CMK (cell line): ENCODE measurements at regions not wholly inside any gene's neighbourhood (a gene's known extent, or its start where the extent isn't known, plus 50 kb on each side); places are given as distances from the start of the nearest gene placed in this dataset.
"Not testable (repeated sequence)": the region's sequence is repeated elsewhere in the genome, so short reads cannot be mapped to it uniquely, and the experiment has no call there.

Experiments
- DNase-seq: peaks from one replicate; pipeline ENCODE4 v3.0.0-alpha.2; 2010; ENCODE audit warnings: low read depth

DNA sequence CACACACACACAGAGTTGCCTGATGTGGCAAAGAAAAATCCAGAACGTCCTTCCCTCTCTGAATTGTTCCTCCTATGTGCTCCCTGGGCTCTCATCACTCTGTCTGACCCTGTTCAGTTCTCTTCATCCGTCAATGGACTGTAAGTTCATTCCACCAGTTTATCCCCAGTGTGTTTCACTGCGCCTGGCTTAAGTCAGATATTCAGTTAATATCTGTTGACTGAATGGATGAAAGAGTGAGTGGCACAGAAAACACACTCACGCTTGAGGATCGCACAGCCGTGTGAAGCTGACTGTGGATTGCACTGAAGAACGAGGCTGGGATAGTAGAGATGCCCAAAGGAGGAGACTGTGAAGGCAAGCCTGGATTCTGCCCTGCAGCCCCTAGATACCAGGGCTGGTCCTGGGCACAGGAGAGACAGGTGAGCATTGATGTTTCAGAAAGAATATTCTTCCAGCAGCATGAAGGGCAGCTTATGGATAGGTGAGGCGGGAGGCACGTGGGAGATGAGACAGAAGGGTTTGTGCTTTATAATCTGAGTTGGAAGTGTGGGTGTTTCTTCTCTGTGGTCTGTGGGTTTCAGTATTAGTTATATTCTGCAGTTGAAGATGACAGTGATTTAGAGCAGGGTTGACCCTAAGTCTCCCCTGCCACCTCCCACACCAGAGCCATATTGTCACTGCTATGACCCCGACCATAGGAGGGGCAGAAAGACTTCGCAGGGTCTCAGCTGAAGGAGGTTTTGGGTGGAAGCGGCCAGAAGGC lies 129.9 kb downstream of the SOCS6 start:
- DNase-seq = no peak

DNA sequence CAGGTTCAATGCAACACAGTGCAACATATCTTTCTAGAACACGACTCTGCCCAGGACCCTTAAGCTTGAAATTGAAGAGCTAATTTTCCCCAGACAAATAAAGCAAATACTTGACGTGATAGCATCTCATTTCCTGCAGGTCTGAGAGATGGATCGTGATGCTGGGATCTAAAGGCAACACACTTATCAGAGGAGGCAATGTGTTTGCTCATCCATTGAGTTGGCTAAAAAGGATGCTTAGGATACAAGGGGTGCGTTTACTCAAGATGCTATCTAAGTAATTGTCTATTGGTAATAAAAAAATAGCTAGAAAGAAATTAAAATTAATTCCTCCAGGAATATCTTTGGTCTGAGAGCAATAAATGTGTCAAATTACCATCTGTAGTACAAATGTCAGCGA lies 129.0 kb downstream of the SOCS6 start:
- no peak for DNase-seq

GRCh38 chr18:70416496-70416895 lies 127.7 kb downstream of the SOCS6 start:
- no peak for DNase-seq

DNA sequence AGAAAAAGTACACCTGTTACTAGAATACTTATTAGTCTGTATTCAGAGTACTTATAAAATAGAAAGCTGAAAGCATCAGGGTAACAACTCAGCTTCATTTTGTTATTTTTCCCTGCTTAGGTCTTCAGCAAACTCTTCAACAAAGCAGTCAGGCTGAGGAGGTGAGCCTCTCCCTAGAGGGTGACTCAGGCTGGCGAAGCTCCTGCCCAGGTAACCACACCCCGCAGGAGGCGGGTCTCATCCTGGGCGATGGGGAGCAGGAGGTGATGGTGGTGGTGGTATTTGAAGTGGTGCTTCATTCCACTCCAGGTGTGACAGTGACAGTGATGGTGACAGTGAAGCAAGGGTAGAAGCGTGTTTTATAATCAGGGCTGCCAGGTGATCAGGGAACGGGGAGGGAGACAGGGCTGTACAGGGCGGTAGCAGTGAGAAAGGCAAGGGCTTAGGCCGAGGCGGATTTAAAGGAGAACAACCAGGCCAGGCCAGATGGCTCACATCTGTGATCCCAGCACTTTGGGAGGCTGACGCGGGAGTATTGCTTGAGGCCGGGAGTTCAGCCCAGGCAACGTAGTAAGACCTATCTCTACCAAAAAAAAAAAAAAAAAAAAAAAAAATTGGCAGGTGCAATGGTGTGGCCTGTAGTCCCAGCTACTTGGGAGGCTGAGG lies 127.1 kb downstream of the SOCS6 start:
- no peak for DNase-seq

DNA sequence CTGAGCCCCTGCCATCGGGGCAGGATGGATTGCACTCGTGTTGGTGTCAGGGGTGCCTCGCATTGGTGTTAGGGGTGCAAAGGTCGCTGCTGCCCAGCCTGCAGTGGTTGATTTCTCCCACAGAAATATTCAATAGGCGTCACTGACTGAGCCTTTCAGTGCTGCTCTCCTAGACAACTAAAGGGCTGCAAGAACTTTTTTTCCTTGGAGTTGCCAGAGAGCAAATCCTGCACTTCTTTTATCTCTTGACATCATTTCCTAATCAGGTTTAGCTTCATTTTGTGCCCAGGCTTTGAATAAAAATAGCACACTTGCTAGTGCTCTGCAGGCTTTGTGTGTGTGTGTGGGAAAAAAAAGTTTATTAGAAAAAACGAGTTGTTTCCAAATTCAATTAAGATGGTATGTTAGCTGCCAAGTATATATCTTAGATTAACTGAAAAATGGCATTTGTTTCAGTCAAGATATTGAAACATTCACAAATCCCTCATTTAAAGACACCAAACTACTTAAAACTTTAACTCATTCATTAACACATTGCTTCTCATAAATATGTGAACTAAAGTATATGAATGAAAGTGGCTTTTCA lies 125.6 kb downstream of the SOCS6 start:
- no peak for DNase-seq

GRCh38 chr18:70413455-70413854 lies 124.6 kb downstream of the SOCS6 start:
- DNase-seq = no peak

DNA sequence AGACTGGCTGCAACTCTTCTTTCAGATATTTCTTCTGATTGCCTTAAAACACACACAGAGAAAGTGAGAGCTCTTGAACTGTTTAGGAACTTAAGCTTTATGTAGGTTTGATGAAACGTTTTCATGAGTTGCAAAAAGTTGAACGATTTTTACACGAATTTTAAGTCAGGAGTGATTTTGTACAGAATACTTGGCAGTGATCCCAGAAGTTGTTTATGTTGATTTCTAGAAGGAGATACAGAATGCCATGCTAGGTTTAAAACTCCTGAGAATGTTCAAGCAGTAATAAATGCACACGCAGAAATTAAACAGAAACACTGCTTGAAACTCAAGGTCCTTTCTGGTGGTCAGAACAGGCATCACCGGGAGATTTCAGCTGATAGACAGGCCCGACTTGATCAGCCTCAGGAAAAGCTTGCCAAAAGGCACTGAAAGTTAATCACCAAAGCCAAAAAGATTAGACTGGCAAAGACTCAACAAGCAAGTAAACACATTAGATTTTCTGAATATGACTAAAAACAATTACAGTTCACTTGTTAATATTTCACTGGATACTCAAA lies 123.1 kb downstream of the SOCS6 start:
- DNase-seq = no peak

DNA sequence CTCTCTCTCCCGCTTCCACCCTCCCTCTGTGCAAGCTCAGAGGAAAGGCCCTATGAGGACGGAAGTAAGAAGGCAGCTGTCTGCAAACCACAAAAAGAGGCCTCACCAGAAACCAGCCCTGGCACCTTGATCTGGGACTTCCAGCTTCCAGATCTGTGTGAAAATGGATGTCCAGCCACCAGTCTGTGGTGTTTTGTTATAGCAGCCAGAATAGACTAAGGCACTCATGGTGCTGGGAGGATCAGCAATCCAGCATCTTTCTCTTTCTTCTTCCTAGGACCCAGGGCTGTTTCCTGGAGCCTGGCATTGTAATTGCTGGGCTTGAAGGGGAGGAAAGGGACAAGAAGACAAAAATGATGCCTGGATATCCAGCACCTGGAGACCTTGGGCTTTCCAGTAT lies 122.5 kb downstream of the SOCS6 start:
- DNase-seq = no peak

GRCh38 chr18:70405052-70405451 lies 116.2 kb downstream of the SOCS6 start:
- DNase-seq = no peak

GRCh38 chr18:70400476-70400875 lies 111.6 kb downstream of the SOCS6 start:
- no peak for DNase-seq

DNA sequence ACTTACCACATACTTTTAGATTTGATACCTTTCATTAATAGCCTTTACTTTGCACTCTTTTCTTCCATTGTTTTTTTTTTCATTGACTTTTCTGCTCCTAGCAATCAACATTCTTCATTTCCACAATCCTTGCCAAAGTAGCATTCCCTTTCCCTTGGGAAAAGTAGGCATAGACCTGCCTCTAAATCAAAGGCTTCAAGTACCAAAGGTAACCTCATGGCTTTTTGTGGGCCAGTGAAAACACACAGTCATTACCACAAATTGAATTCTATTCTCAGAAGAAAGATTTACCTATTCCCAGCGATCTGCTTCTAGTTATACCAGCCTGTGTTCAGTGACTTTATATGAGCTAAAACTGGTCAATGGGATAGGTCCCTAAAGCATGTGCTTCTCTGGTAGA lies 109.2 kb downstream of the SOCS6 start:
- no peak for DNase-seq

GRCh38 chr18:70397259-70397925 lies 108.5 kb downstream of the SOCS6 start:
- DNase-seq = no peak

DNA sequence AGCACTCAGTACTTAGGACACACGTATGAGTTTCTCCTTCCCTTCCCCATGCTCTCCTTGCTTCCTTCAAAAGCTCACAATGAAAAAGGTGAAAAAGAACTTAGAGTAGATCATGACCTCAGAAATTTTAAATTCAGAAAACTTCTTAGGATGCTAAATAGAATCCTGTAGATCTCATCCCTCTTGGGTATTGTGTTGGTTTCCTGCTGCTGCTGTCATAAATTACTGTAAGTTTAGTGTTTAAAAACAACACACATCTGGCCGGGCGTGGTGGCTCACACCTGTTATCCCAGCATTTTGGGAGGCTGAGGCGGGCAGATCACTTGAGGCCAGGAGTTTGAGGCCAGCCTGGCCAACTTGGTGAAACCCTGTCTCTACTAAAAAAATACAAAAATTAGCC lies 106.9 kb downstream of the SOCS6 start:
- DNase-seq = not testable (repeated sequence)

DNA sequence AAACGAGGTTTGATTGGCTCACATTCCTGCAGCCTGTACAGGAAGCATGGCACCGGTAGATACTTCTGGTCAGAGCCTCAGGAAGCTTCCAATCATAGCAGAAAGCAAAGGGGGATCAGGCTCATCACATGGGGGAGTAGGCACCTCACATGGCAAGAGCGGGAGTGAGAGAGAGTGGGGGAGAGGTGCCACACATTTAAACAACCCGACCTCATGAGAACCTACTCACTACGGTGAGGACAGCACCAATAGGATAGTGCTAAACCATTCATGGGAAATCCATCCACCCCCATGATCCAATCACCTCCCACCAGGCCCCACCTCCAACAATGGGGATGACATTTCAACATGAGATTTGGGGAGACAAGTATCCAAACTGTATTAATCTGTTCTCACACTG lies 105.8 kb downstream of the SOCS6 start:
- DNase-seq = no peak

GRCh38 chr18:70390371-70391090 lies 101.7 kb downstream of the SOCS6 start:
- DNase-seq = no peak

DNA sequence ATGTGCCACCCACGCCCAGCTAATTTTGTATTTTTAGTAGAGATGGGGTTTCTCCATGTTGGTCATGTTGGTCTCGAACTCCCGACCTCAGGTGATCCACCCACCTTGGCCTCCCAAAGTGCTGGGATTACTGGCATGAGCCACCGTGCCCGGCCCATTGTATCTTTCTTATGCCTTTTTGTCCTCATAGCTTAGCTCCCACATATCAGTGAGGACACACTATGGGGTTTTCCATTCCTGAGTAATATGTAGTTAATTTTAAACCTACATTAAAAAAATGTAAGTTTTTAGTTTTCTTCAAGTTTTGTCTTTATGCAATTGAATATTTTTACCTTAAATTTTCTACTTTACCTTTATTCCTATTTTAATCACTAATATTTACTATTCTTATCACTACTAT lies 100.2 kb downstream of the SOCS6 start:
- DNase-seq = not testable (repeated sequence)

GRCh38 chr18:70387027-70387426 lies 98.2 kb downstream of the SOCS6 start:
- no peak for DNase-seq

GRCh38 chr18:70386582-70386981 lies 97.7 kb downstream of the SOCS6 start:
- DNase-seq = no peak

DNA sequence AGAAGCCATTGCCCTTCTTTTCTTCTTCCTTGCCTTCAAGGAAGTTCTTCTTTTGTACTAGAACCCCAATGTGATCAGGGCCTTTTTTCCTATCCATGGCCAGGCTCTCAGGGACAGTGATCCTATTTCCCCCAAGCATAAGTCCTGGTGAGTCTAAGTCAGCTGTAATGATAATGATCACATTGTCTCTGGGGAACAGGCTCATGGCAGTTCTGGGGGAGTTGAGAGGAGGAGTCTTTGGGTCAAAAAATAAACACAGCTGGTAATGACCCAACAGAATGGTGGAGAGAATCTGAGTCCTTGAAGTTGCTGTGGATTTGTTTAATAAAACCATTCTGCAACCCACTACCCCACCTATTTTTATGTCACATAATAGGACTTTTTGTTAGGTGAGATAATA lies 96.6 kb downstream of the SOCS6 start:
- no peak for DNase-seq

GRCh38 chr18:70384181-70384790 lies 95.4 kb downstream of the SOCS6 start:
- DNase-seq = no peak

- DNase-seq = no peak
Observed at GRCh38 chr18:70382992-70383717, 94.3 kb downstream of the SOCS6 start.
